GM12875 (cell line): ENCODE measurements at regions not wholly inside any gene's neighbourhood (a gene's known extent, or its start where the extent isn't known, plus 50 kb on each side); places are given as distances from the start of the nearest gene placed in this dataset.

Experiments
- H3K4me3 ChIP-seq: one replicate; pipeline ENCODE4 v1.5.1; 2011; ENCODE audit warnings: low read depth, low read length, control low read depth
- CTCF ChIP-seq: IDR thresholded peaks from 2 replicates; pipeline ENCODE4 v1.5.1; 2011; ENCODE audit warnings: low read depth, mild to moderate bottlenecking, control low read depth, inconsistent platforms, low read length, moderate library complexity, borderline replicate concordance; ENCODE audit not compliant: insufficient read depth

- no peak overlapping the region for H3K4me3 ChIP-seq
- TF ChIP-seq CTCF = no peak
Observed at GRCh38 chr12:123065676-123066383, 85.1 kb downstream of the PITPNM2 start.

- no peak overlapping the region for H3K4me3 ChIP-seq
- TF ChIP-seq CTCF = no peak
Observed at GRCh38 chr12:123064885-123065619, 84.6 kb downstream of the ARL6IP4 start.

GRCh38 chr12:123064366-123064765 is 83.9 kb downstream of the ARL6IP4 start:
- no peak for TF ChIP-seq CTCF

GRCh38 chr12:123063535-123063934 is 83.1 kb downstream of the ARL6IP4 start:
- peak; percentile 50; the same call in 1 of the 2 replicates for TF ChIP-seq CTCF
- H3K4me3 ChIP-seq = no peak overlapping the region

More at GRCh38 chr12:123064366-123064765, 83.9 kb downstream of the ARL6IP4 start:
- H3K4me3 ChIP-seq = no peak overlapping the region

- H3K4me3 ChIP-seq = no peak overlapping the region
- no peak for TF ChIP-seq CTCF
Observed at GRCh38 chr12:123062681-123063486, 82.4 kb downstream of the ARL6IP4 start.

- no peak overlapping the region for H3K4me3 ChIP-seq
- no peak for TF ChIP-seq CTCF
Observed at GRCh38 chr12:123061441-123062205, 81.1 kb downstream of the ARL6IP4 start.
